SK-N-SH (cell line): ENCODE measurements at regions not wholly inside any gene's neighbourhood (a gene's known extent, or its start where the extent isn't known, plus 50 kb on each side); places are given as distances from the start of the nearest gene placed in this dataset.

Experiments
- CTCF ChIA-PET: fragments of 300-600, 350-600 bp; formaldehyde crosslinking; extraction: SDS; loops from one replicate; lab custom pipeline; 2021; lab: Yijun Ruan, JAX
- POLR2A ChIA-PET: fragments of 350-600 bp; sonication (Branson Sonifier 250); formaldehyde crosslinking; extraction: SDS; loops from one replicate; lab custom pipeline; 2020; ENCODE audit warnings: antibody characterized with exemption, inconsistent platforms; lab: Yijun Ruan, JAX
- DNase-seq: peaks from one replicate; pipeline ENCODE4 v3.0.0; 2012
- H2AFZ ChIP-seq: fragments of 200-600 bp; sonication (generic); 2 replicates; pipeline ENCODE4 v1.8.1; 2016; ENCODE audit warnings: antibody characterized with exemption, mild to moderate bottlenecking, low read depth
- H3F3A ChIP-seq: fragments of 200-600 bp; sonication (generic); replicated peaks from 2 replicates; pipeline ENCODE3; 2016; ENCODE audit warnings: antibody characterized with exemption, mild to moderate bottlenecking; ENCODE audit not compliant: insufficient read depth
- H3K27ac ChIP-seq, 2 experiments: fragments of 200-500 bp in 1 of 2; fragments of 200-600 bp in 1 of 2; sonication (Bioruptor generic) in 1 of 2; sonication (generic), shearing (Covaris generic) in 1 of 2; 2 replicates each; pipeline versions ENCODE4 v1.5.1 to v1.6.1; 2014 to 2016; ENCODE audit warnings: low read depth in 2 of 2, inconsistent platforms in 1 of 2, low read length in 1 of 2, mild to moderate bottlenecking in 1 of 2, mixed read lengths in 1 of 2
- H3K27me3 ChIP-seq: fragments of 200-600 bp; sonication (generic), shearing (Covaris generic); 2 replicates; pipeline ENCODE4 v1.6.1; 2016; ENCODE audit warnings: mixed run types; ENCODE audit not compliant: insufficient read depth
- H3K36me3 ChIP-seq, 2 experiments: fragments of 200-500 bp in 1 of 2; fragments of 200-600 bp in 1 of 2; sonication (Bioruptor generic) in 1 of 2; sonication (generic) in 1 of 2; replicated peaks in 1 of 2; 2 replicates each; pipeline versions ENCODE3 to v1.5.1; 2014 to 2016; ENCODE audit warnings: low read length in 1 of 2, mild to moderate bottlenecking in 1 of 2; ENCODE audit not compliant: insufficient read depth in 2 of 2, control insufficient read depth in 1 of 2
- H3K4me1 ChIP-seq, 2 experiments: fragments of 200-500 bp in 1 of 2; fragments of 200-600 bp in 1 of 2; sonication (Bioruptor generic) in 1 of 2; sonication (generic), shearing (Covaris generic) in 1 of 2; 2 replicates each; pipeline versions ENCODE4 v1.5.1 to v1.6.1; 2014 to 2016; ENCODE audit warnings: low read depth in 1 of 2, low read length in 1 of 2, mixed run types in 1 of 2; ENCODE audit not compliant: insufficient read depth in 2 of 2, control insufficient read depth in 1 of 2
- H3K4me2 ChIP-seq: fragments of 200-600 bp; sonication (generic), shearing (Covaris generic); 2 replicates; pipeline ENCODE4 v1.6.1; 2017; ENCODE audit warnings: mixed run types
- H3K4me3 ChIP-seq, 2 experiments: fragments of 200-500 bp in 1 of 2; fragments of 200-600 bp in 1 of 2; sonication (Bioruptor generic) in 1 of 2; sonication (generic), shearing (Covaris generic) in 1 of 2; 2 replicates each; pipeline versions ENCODE4 v1.5.1 to v1.8.1; 2014 to 2016; ENCODE audit warnings: low read depth in 2 of 2, inconsistent platforms in 1 of 2, low read length in 1 of 2, mild to moderate bottlenecking in 1 of 2, mixed read lengths in 1 of 2, moderate library complexity in 1 of 2
- H3K79me2 ChIP-seq: fragments of 200-600 bp; sonication (generic); 2 replicates; pipeline ENCODE4 v1.8.1; 2017; ENCODE audit warnings: mild to moderate bottlenecking; ENCODE audit not compliant: insufficient read depth
- H3K9ac ChIP-seq: fragments of 200-600 bp; sonication (generic); 2 replicates; pipeline ENCODE4 v1.6.1; 2017; ENCODE audit warnings: mixed run types
- H3K9me2 ChIP-seq: fragments of 200-600 bp; sonication (generic); 2 replicates; pipeline ENCODE4 v1.6.1; 2017; ENCODE audit warnings: mixed run types
- H3K9me3 ChIP-seq: fragments of 200-600 bp; sonication (generic); 2 replicates; pipeline ENCODE4 v1.6.1; 2017; ENCODE audit warnings: mixed run types, mild to moderate bottlenecking, moderate library complexity
- H4K20me1 ChIP-seq: fragments of 200-600 bp; sonication (generic); 2 replicates; pipeline ENCODE4 v1.6.1; 2017; ENCODE audit warnings: mild to moderate bottlenecking, mixed run types; ENCODE audit not compliant: insufficient read depth
- CTCF ChIP-seq: fragments of 200-600 bp; sonication (generic); IDR thresholded peaks from 2 replicates; pipeline ENCODE4 v1.6.1; 2017; ENCODE audit warnings: antibody characterized with exemption, mild to moderate bottlenecking, moderate library complexity
- EP300 ChIP-seq, 2 experiments: IDR thresholded peaks; 2 replicates each; pipeline versions ENCODE4 v1.4.0 to v1.6.1; 2012; ENCODE audit warnings: borderline replicate concordance in 1 of 2, low read depth in 1 of 2, low read length in 1 of 2
- FOXJ3 ChIP-seq: sonication (generic); formaldehyde crosslinking; IDR thresholded peaks from 2 replicates; pipeline ENCODE4 v1.5.1; 2020; ENCODE audit warnings: mild to moderate bottlenecking, missing genetic modification reagents
- FOXM1 ChIP-seq: IDR thresholded peaks from 2 replicates; pipeline ENCODE4 v1.4.0; 2012; ENCODE audit warnings: low read depth, mild to moderate bottlenecking
- GABPA ChIP-seq: IDR thresholded peaks from 2 replicates; pipeline ENCODE4 v1.4.0; 2012; ENCODE audit warnings: low read depth, mild to moderate bottlenecking
- GATA2 ChIP-seq: sonication (generic); formaldehyde crosslinking; IDR thresholded peaks from 2 replicates; pipeline ENCODE4 v1.5.0; 2020; ENCODE audit warnings: mild to moderate bottlenecking, missing genetic modification reagents
- IRF3 ChIP-seq: fragments of 150-350 bp; IDR thresholded peaks from 2 replicates; pipeline ENCODE4 v1.6.1; 2016; ENCODE audit warnings: mild to moderate bottlenecking, low read depth, low read length
- MAX ChIP-seq: IDR thresholded peaks from 2 replicates; pipeline ENCODE4 v1.4.0; 2012; ENCODE audit warnings: low read depth
- MEF2A ChIP-seq: IDR thresholded peaks from 2 replicates; pipeline ENCODE4 v1.4.0; 2012; ENCODE audit warnings: low read depth, borderline replicate concordance
- MXI1 ChIP-seq: IDR thresholded peaks from 2 replicates; pipeline ENCODE4 v1.6.1; 2012; ENCODE audit warnings: mild to moderate bottlenecking, low read depth, low read length, improper control_type of control experiment
- NRF1 ChIP-seq: IDR thresholded peaks from 2 replicates; pipeline ENCODE4 v1.6.1; 2012; ENCODE audit warnings: low read depth, mild to moderate bottlenecking, low read length
- PBX3 ChIP-seq: IDR thresholded peaks from 2 replicates; pipeline ENCODE4; 2012
- POLR2AphosphoS5 ChIP-seq: IDR thresholded peaks from 2 replicates; pipeline ENCODE4 v1.6.1; 2012; ENCODE audit warnings: low read depth, low read length
- RAD21 ChIP-seq: IDR thresholded peaks from 2 replicates; pipeline ENCODE4 v1.6.1; 2012; ENCODE audit warnings: mild to moderate bottlenecking, low read length
- RFX5 ChIP-seq: IDR thresholded peaks from 2 replicates; pipeline ENCODE4 v1.6.1; 2012; ENCODE audit warnings: mild to moderate bottlenecking, improper control_type of control experiment, low read length
- SIN3A ChIP-seq: IDR thresholded peaks from 2 replicates; pipeline ENCODE4 v1.6.1; 2012; ENCODE audit warnings: low read depth, mild to moderate bottlenecking, low read length, moderate library complexity, borderline replicate concordance
- SMC3 ChIP-seq: IDR thresholded peaks from 2 replicates; pipeline ENCODE4 v1.6.1; 2012; ENCODE audit warnings: low read depth, low read length, improper control_type of control experiment
- TAF1 ChIP-seq: IDR thresholded peaks from 2 replicates; pipeline ENCODE4 v1.6.1; 2012; ENCODE audit warnings: low read depth, mild to moderate bottlenecking, low read length, moderate library complexity, borderline replicate concordance
- TCF12 ChIP-seq: IDR thresholded peaks from 2 replicates; pipeline ENCODE4 v1.4.0; 2012
- TEAD4 ChIP-seq: IDR thresholded peaks from 2 replicates; pipeline ENCODE4 v1.4.0; 2012; ENCODE audit warnings: mild to moderate bottlenecking, borderline replicate concordance; ENCODE audit not compliant: insufficient read depth
- USF1 ChIP-seq: IDR thresholded peaks from 2 replicates; pipeline ENCODE4 v1.4.0; 2012; ENCODE audit warnings: low read depth, borderline replicate concordance
- USF2 ChIP-seq: fragments of 150-350 bp; IDR thresholded peaks from 2 replicates; pipeline ENCODE4 v1.6.1; 2017; ENCODE audit warnings: antibody characterized with exemption, low read length, low read depth, borderline replicate concordance
- YY1 ChIP-seq: IDR thresholded peaks from 2 replicates; pipeline ENCODE4 v1.4.0; 2012; ENCODE audit warnings: low read depth, mild to moderate bottlenecking
- WGBS: methylation state at CpG from one replicate; pipeline ENCODE4 v1.1.6; 2017; ENCODE audit warnings: low lambda C conversion rate; 5-methylcytosine and 5-hydroxymethylcytosine counted together

GRCh38 chr10:123325663-123326190, 171.5 kb downstream of the BUB3 start:
- DNase-seq = no peak
- H3K27me3 ChIP-seq = no peaks in the 10 kb centered on the region
- no peak overlapping the region for H3K27ac ChIP-seq
- no peak overlapping the region for H2AFZ ChIP-seq
- peaks cover 0 to 3% of the 10 kb centered on the region in 2 experiments; a peak in 2 of 4 replicates for H3K4me1 ChIP-seq
- 15% methylated on average over 2 of the region's 2 CpGs for WGBS
- POLR2A ChIA-PET = no interaction called here
- CTCF ChIA-PET = interaction anchor here (0.6 kb wide), 1 partner anchor 66 kb away, joined by 3 read pairs; no protein-coding TSS in a partner anchor
- no peaks in the 10 kb centered on the region for H3F3A ChIP-seq
- no peaks in the 10 kb centered on the region for H4K20me1 ChIP-seq
- no peaks in the 10 kb centered on the region for H3K36me3 ChIP-seq
- no peak overlapping the region for H3K4me2 ChIP-seq
- TF ChIP-seq TEAD4 = no peak
- TF ChIP-seq POLR2AphosphoS5 = no peak
- TF ChIP-seq MEF2A = no peak
- TF ChIP-seq TCF12 = no peak
- TF ChIP-seq RAD21 = no peak
- TF ChIP-seq SIN3A = no peak
- no peak for TF ChIP-seq FOXJ3 (CRISPR knock-in tag)
- TF ChIP-seq CTCF = no peak
- TF ChIP-seq NRF1 = no peak
- TF ChIP-seq YY1 = no peak
- TF ChIP-seq RFX5 = no peak
- TF ChIP-seq, all 33 proteins: peak for 0
- no peak overlapping the region for H3K9ac ChIP-seq
- H3K4me3 ChIP-seq = no peak overlapping the region
- no peaks in the 10 kb centered on the region for H3K9me3 ChIP-seq
- no peaks in the 10 kb centered on the region for H3K9me2 ChIP-seq
- no peaks in the 10 kb centered on the region for H3K79me2 ChIP-seq

- H4K20me1 ChIP-seq = no peaks in the 10 kb centered on the region
- H2AFZ ChIP-seq = no peak overlapping the region
- H3K4me2 ChIP-seq = no peak overlapping the region
- 27% methylated on average over 1 of the region's 1 CpG for WGBS
- DNase-seq = no peak
- H3K27ac ChIP-seq = no peak overlapping the region
- no peaks in the 10 kb centered on the region for H3K79me2 ChIP-seq
- no peak overlapping the region for H3K9ac ChIP-seq
- H3K4me3 ChIP-seq = no peak overlapping the region
- no peaks in the 10 kb centered on the region for H3K9me3 ChIP-seq
- H3K36me3 ChIP-seq = no peaks in the 10 kb centered on the region
- H3K9me2 ChIP-seq = no peaks in the 10 kb centered on the region
- no peaks in the 10 kb centered on the region for H3F3A ChIP-seq
- ChIA-PET CTCF (no interaction called here), POLR2A (no interaction called here)
- H3K27me3 ChIP-seq = no peaks in the 10 kb centered on the region
- no peaks in the 10 kb centered on the region for H3K4me1 ChIP-seq
- no peak for TF ChIP-seq GABPA
- TF ChIP-seq RFX5 = no peak
- TF ChIP-seq NRF1 = no peak
- no peak for TF ChIP-seq TAF1
- TF ChIP-seq IRF3 = no peak
- no peak for TF ChIP-seq EP300 (IDR thresholded peaks at IDR 0.05; ENCODE audit: borderline replicate concordance in 1 of 2, low read depth in 1 of 2, low read length in 1 of 2)
- TF ChIP-seq PBX3 = no peak
- TF ChIP-seq FOXJ3 (CRISPR knock-in tag) = no peak
- no peak for TF ChIP-seq TEAD4
- TF ChIP-seq MXI1 = no peak
- TF ChIP-seq FOXM1 = no peak
- no peak for TF ChIP-seq SMC3
- no peak for TF ChIP-seq GATA2 (CRISPR knock-in tag)
- TF ChIP-seq USF2 = no peak
- TF ChIP-seq SIN3A = no peak
- TF ChIP-seq MAX = no peak
- no peak for TF ChIP-seq MEF2A
- no peak for TF ChIP-seq YY1
- TF ChIP-seq USF1 = no peak
These were observed 172.5 kb downstream of the BUB3 start for GRCh38 chr10:123326674-123327073.
